Stomach smooth muscle (tissue), 2 donors: ENCODE measurements at regions not wholly inside any gene's neighbourhood (a gene's known extent, or its start where the extent isn't known, plus 50 kb on each side); places are given as distances from the start of the nearest gene placed in this dataset.
"Not testable (repeated sequence)": the region's sequence is repeated elsewhere in the genome, so short reads cannot be mapped to it uniquely, and the experiment has no call there.

Experiments used
- H3K27ac ChIP-seq: one replicate; pipeline ENCODE4 v1.7.0; 2013; ENCODE audit warnings: mild to moderate bottlenecking, low read length, inconsistent platforms
- H3K27me3 ChIP-seq, 2 donors: one replicate each; pipeline ENCODE4 v1.7.0; 2013; ENCODE audit warnings: low read length in 2 of 2; ENCODE audit not compliant: insufficient read depth in 2 of 2, control insufficient read depth in 1 of 2
- H3K36me3 ChIP-seq, 2 donors: one replicate each; pipeline ENCODE4 v1.7.0; 2013; ENCODE audit warnings: low read length in 2 of 2; ENCODE audit not compliant: control insufficient read depth in 2 of 2, insufficient read depth in 2 of 2
- H3K4me1 ChIP-seq: one replicate; pipeline ENCODE4 v1.7.0; 2013; ENCODE audit warnings: low read length; ENCODE audit not compliant: control insufficient read depth, insufficient read depth
- H3K4me3 ChIP-seq, 2 donors: one replicate each; pipeline ENCODE4 v1.7.0; 2013; ENCODE audit warnings: low read length in 2 of 2
- H3K9ac ChIP-seq, 2 donors: one replicate each; pipeline ENCODE4 v1.7.0; 2013; ENCODE audit warnings: low read length in 2 of 2, mild to moderate bottlenecking in 1 of 2
- H3K9me3 ChIP-seq, 2 donors: one replicate each; pipeline ENCODE4 v1.7.0; 2013; ENCODE audit warnings: low read length in 2 of 2; ENCODE audit not compliant: control insufficient read depth in 2 of 2
- donor health status: healthy.
- donor health status: Pancreatic carcinoma.

DNA sequence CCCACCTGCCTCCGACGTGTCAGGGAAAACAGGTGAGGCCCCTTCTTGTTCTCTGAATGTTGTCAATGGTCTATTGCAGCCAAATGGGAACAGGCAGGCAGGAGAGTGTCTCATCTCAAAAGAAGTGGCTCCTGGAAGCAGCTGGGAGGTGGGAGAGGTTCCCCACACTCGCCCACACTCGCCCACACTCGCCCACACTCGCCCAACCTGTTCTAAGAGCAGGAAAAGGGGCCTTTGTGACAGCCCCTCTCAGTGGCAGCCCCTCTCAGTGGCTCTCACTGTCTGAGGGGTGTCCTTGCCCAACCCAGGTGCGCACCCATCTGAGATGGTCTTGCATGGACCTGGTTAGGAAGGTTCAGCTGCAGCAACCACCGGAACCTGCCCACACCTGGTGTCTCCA, 162.2 kb downstream of the LMLN start:
- not testable (repeated sequence) for H3K9ac ChIP-seq, H3K4me3 ChIP-seq, H3K27me3 ChIP-seq

GRCh38 chr3:198137038-198137835, 177.2 kb downstream of the LMLN start:
- H3K4me3 ChIP-seq, H3K9ac ChIP-seq, H3K9me3 ChIP-seq, H3K4me1 ChIP-seq, H3K27me3 ChIP-seq, H3K36me3 ChIP-seq, H3K27ac ChIP-seq: not testable (repeated sequence)

More for the DNA sequence above, 162.2 kb downstream of the LMLN start:
- H3K36me3 ChIP-seq, H3K4me1 ChIP-seq, H3K27ac ChIP-seq, H3K9me3 ChIP-seq: not testable (repeated sequence)

GRCh38 chr3:198138205-198138604, 178.2 kb downstream of the LMLN start:
- not testable (repeated sequence) for H3K9me3 ChIP-seq, H3K36me3 ChIP-seq, H3K4me3 ChIP-seq, H3K27me3 ChIP-seq, H3K9ac ChIP-seq, H3K4me1 ChIP-seq, H3K27ac ChIP-seq

- not testable (repeated sequence) for H3K4me1 ChIP-seq, H3K36me3 ChIP-seq, H3K9me3 ChIP-seq, H3K9ac ChIP-seq, H3K27me3 ChIP-seq, H3K4me3 ChIP-seq, H3K27ac ChIP-seq
Measured at GRCh38 chr3:198139037-198139436, 179.0 kb downstream of the LMLN start.

- not testable (repeated sequence) for H3K9ac ChIP-seq, H3K27ac ChIP-seq, H3K27me3 ChIP-seq, H3K4me1 ChIP-seq, H3K36me3 ChIP-seq, H3K4me3 ChIP-seq, H3K9me3 ChIP-seq
Measured at GRCh38 chr3:198139513-198140167, 179.6 kb downstream of the LMLN start.

DNA sequence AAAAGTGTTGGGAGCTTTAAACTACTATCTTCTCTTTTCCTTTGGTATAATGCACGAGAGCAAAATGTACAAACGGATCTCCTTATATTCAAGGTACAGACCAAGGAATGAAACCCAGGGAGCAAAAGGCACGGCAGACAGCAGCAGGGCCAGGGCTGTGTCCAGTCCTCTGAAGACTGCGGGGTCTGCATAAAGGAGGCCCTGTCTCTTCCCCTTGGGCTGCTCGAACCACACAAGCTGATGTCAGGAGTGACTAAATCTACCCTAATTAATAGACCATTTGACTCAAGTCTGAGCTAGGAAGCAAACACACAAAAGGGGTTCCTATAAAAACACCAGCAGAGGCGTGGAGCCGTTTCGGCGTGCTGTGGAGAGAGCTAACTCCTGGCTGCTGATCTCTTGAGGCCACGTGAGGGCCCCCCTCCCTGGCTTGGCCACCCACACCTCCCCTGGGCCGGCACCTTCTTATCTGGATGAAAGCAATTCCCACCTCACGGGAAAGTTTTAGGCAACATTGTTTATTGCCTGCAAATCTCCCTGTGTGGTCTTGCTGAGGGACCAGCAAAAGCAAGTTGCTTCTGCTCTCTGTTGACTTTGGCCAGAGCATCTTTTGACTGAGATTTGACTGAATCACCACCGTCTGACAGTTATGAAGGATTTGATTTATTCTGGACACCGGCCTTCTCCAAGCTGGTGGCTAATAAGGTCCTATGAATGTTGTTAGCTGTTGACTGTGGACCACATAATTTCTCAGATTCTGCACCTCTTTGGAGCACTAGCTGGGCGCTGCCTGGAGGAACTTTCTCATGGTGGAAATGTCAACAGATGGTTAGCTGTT, 183.5 kb downstream of the LMLN start:
- H3K27me3 ChIP-seq, H3K4me3 ChIP-seq, H3K4me1 ChIP-seq, H3K36me3 ChIP-seq, H3K9ac ChIP-seq, H3K27ac ChIP-seq, H3K9me3 ChIP-seq: not testable (repeated sequence)

DNA sequence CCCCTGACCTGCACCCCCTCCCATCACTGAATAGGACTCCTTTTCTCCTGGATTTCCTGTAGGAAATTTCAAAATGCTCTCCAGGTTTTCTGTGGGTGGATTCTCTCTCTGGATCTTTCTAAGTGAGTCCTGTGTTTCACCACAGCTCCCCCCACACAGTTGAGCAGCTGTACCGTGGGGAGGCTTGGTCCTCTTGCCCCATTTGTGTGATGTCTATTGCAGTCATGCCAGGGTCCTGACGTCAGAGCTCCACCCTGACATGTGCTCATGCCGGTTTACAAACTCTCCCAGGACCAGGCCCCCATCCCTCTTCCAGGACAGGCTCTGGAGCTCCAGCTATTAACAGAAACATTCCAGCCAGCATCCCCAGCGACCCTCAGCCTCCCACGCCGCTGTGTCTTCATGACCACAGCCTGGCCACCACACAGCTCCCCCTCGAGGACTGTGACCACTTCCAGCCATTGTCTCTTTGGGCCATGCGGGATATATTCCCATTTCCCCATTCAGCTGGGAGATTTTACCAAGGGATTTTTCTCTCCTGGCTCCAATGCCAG, 185.3 kb downstream of the LMLN start:
- not testable (repeated sequence) for H3K4me3 ChIP-seq, H3K36me3 ChIP-seq, H3K4me1 ChIP-seq, H3K9ac ChIP-seq, H3K27ac ChIP-seq, H3K27me3 ChIP-seq, H3K9me3 ChIP-seq

- not testable (repeated sequence) for H3K27me3 ChIP-seq, H3K9me3 ChIP-seq, H3K27ac ChIP-seq, H3K4me3 ChIP-seq, H3K36me3 ChIP-seq, H3K4me1 ChIP-seq, H3K9ac ChIP-seq
Measured at GRCh38 chr3:198146070-198146469, 186.1 kb downstream of the LMLN start.

DNA sequence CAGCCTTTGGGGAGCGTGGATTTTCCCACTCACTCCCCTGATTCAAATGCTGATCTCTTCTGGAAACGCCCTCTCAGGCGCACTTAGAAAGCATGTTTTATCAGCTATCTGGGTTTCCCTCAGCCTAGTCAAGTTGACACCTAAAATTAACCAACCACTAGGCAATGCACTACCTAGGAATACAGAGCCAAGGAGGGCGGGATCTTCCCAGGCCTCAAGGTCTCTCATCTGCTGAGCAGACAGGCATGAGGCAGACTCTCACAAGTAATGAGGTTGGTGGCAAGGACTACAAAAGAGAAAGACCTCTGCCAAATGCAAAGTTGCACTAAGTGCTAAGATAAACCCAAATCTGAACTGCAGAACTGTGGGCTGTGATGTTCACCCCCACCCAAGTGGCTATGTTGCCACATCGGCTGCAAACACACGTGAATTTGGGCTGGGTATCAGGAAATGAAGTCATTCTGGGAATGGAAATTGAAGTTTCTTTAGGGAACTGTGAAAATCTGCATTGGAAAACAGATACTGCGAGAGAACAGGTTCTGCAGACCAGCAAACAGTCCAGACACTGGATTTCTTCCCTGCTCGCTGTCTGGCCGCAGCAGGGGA, 186.6 kb downstream of the LMLN start:
- H3K27ac ChIP-seq, H3K9me3 ChIP-seq: not testable (repeated sequence)

DNA sequence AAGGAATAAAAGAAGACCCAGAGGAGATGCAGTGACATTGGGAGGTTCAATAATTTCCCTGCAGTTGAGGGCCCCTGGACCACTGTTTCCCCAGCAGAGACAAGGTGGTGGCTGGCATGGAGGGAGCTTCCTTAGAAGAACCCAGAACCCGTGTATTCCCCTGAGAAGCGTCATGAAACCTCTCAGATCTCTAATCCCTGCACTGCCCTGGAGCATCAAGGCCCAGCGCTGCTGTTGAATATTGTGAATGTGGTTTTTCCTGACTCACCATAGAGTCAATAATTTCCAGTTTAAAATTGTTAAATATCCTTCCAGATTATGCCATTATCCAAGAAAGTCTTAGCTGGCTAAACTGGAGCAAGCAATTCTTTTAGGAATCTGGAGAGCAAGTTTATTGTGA, 187.2 kb downstream of the LMLN start:
- not testable (repeated sequence) for H3K4me3 ChIP-seq, H3K9me3 ChIP-seq, H3K27ac ChIP-seq, H3K27me3 ChIP-seq, H3K9ac ChIP-seq, H3K4me1 ChIP-seq, H3K36me3 ChIP-seq

More for the DNA sequence above, 186.6 kb downstream of the LMLN start:
- not testable (repeated sequence) for H3K36me3 ChIP-seq, H3K4me1 ChIP-seq, H3K9ac ChIP-seq, H3K4me3 ChIP-seq, H3K27me3 ChIP-seq
